GM23338 (cell line): ENCODE measurements at regions not wholly inside any gene's neighbourhood (a gene's known extent, or its start where the extent isn't known, plus 50 kb on each side); places are given as distances from the start of the nearest gene placed in this dataset.

Source experiments
- ATAC-seq: fragments of 200-7000 bp; cut with Tn5 transposase; 3 replicates; pipeline ENCODE4 v1.9.1; 2020
- DNase-seq: peaks from one replicate; pipeline ENCODE4 v3.0.0-alpha.2; 2015; ENCODE audit warnings: low spot score
- H2AFZ ChIP-seq: fragments of 200-600 bp; sonication (generic); 2 replicates; pipeline ENCODE4 v1.8.0; 2016; ENCODE audit warnings: antibody characterized with exemption, mild to moderate bottlenecking, moderate library complexity
- H3F3A ChIP-seq: fragments of 200-600 bp; sonication (generic); replicated peaks from 2 replicates; pipeline ENCODE4 v1.8.0; 2017; ENCODE audit warnings: antibody characterized with exemption, mixed run types, low read depth
- H3K27ac ChIP-seq: fragments of 200-600 bp; sonication (generic); 2 replicates; pipeline ENCODE4 v1.6.1; 2016; ENCODE audit warnings: low read depth
- H3K27me3 ChIP-seq: fragments of 200-600 bp; sonication (generic); 2 replicates; pipeline ENCODE4 v1.8.0; 2016; ENCODE audit warnings: mild to moderate bottlenecking, mixed run types, moderate library complexity; ENCODE audit not compliant: insufficient read depth
- H3K36me3 ChIP-seq: fragments of 200-600 bp; sonication (generic); 2 replicates; pipeline ENCODE4 v1.8.0; 2016; ENCODE audit warnings: mild to moderate bottlenecking; ENCODE audit not compliant: insufficient read depth
- H3K4me1 ChIP-seq: fragments of 200-600 bp; sonication (generic); 2 replicates; pipeline ENCODE4 v1.8.0; 2016; ENCODE audit warnings: mild to moderate bottlenecking, moderate library complexity; ENCODE audit not compliant: insufficient read depth
- H3K4me2 ChIP-seq: fragments of 200-600 bp; sonication (generic); 2 replicates; pipeline ENCODE4 v1.7.1; 2017; ENCODE audit warnings: mixed run types
- H3K4me3 ChIP-seq: fragments of 200-600 bp; sonication (generic); 2 replicates; pipeline ENCODE4 v1.6.1; 2016; ENCODE audit warnings: mixed run types
- H3K79me2 ChIP-seq: fragments of 200-600 bp; sonication (generic); replicated peaks from 2 replicates; pipeline ENCODE4 v1.8.0; 2017; ENCODE audit warnings: mild to moderate bottlenecking; ENCODE audit not compliant: insufficient read depth
- H3K9me2 ChIP-seq: fragments of 200-600 bp; sonication (generic); 2 replicates; pipeline ENCODE4 v1.8.0; 2017; ENCODE audit not compliant: insufficient read depth
- H4K20me1 ChIP-seq: fragments of 200-600 bp; sonication (generic); replicated peaks from 2 replicates; pipeline ENCODE4 v1.8.0; 2017; ENCODE audit warnings: mild to moderate bottlenecking; ENCODE audit not compliant: insufficient read depth
- H3K27ac Mint-ChIP-seq: 2 replicates; pipeline ENCODE4 v1.8.0; 2020; ENCODE audit warnings: inconsistent platforms, mild to moderate bottlenecking, moderate library complexity, mixed read lengths
- H3K27me3 Mint-ChIP-seq: 3 replicates; pipeline ENCODE4 v1.8.0; 2022; ENCODE audit warnings: low read depth, mild to moderate bottlenecking, moderate library complexity, mixed read lengths, inconsistent platforms; ENCODE audit not compliant: insufficient read depth, poor library complexity
- H3K36me3 Mint-ChIP-seq: 3 replicates; pipeline ENCODE4 v1.8.0; 2021; ENCODE audit warnings: low read depth, mild to moderate bottlenecking, inconsistent platforms, moderate library complexity, mixed read lengths
- H3K4me1 Mint-ChIP-seq: 3 replicates; pipeline ENCODE4 v1.8.0; 2020; ENCODE audit warnings: mild to moderate bottlenecking, inconsistent platforms, mixed read lengths
- H3K4me3 Mint-ChIP-seq: 3 replicates; pipeline ENCODE4 v1.8.0; 2021; ENCODE audit warnings: moderate library complexity, mild to moderate bottlenecking, inconsistent platforms, mixed read lengths
- H3K9me3 Mint-ChIP-seq: 3 replicates; pipeline ENCODE4 v1.8.0; 2020; ENCODE audit warnings: moderate library complexity, mild to moderate bottlenecking, inconsistent platforms, mixed read lengths
- CREB1 ChIP-seq: fragments of 250-450 bp; sonication (Bioruptor Pico); IDR thresholded peaks from 2 replicates; pipeline ENCODE4 v1.5.0; 2020; ENCODE audit warnings: low read depth, mild to moderate bottlenecking, moderate library complexity
- CTCF ChIP-seq, 2 experiments: fragments of 200-600 bp in 1 of 2; sonication (generic) in 1 of 2; conservative IDR thresholded peaks; 2 replicates each; pipeline versions ENCODE4 v1.5.1 to v1.6.1; 2016 to 2017; ENCODE audit warnings: antibody characterized with exemption in 2 of 2, low read depth in 2 of 2, mild to moderate bottlenecking in 2 of 2, moderate library complexity in 1 of 2
- ETS1 ChIP-seq: IDR thresholded peaks from 2 replicates; pipeline ENCODE4 v1.6.1; 2016; ENCODE audit warnings: antibody characterized with exemption
- EZH2 ChIP-seq: fragments of 200-600 bp; sonication (generic); IDR thresholded peaks from one replicate; pipeline ENCODE4 v1.8.0; 2017; ENCODE audit warnings: antibody characterized with exemption, mild to moderate bottlenecking, low read depth; ENCODE audit not compliant: unreplicated experiment
- EZH2phosphoT487 ChIP-seq: fragments of 200-600 bp; sonication (generic); IDR thresholded peaks from one replicate; pipeline ENCODE4 v1.8.1; 2018; ENCODE audit warnings: antibody characterized with exemption; ENCODE audit not compliant: unreplicated experiment
- JUNB ChIP-seq: IDR thresholded peaks from one replicate; pipeline ENCODE4 v1.6.1; 2016; ENCODE audit warnings: antibody characterized with exemption; ENCODE audit not compliant: unreplicated experiment
- NANOG ChIP-seq: IDR thresholded peaks from 2 replicates; pipeline ENCODE4 v1.6.1; 2016; ENCODE audit warnings: antibody characterized with exemption, borderline replicate concordance
- POLR2AphosphoS5 ChIP-seq: IDR thresholded peaks from 2 replicates; pipeline ENCODE4 v1.6.1; 2016; ENCODE audit warnings: antibody characterized with exemption, low read depth
- REST ChIP-seq: IDR thresholded peaks from one replicate; pipeline ENCODE4 v1.6.1; 2018; ENCODE audit warnings: antibody characterized with exemption; ENCODE audit not compliant: unreplicated experiment
- STAT1 ChIP-seq: IDR thresholded peaks from one replicate; pipeline ENCODE4 v1.6.1; 2016; ENCODE audit warnings: antibody characterized with exemption; ENCODE audit not compliant: unreplicated experiment
- ZNF114 ChIP-seq: fragments of 250-450 bp; sonication (Bioruptor Pico); IDR thresholded peaks from 2 replicates; pipeline ENCODE4 v1.5.0; 2020; ENCODE audit warnings: mild to moderate bottlenecking, moderate library complexity
- ZNF462 ChIP-seq: fragments of 250-450 bp; sonication (Bioruptor Pico); IDR thresholded peaks from 2 replicates; pipeline ENCODE4 v1.5.0; 2020; ENCODE audit warnings: mild to moderate bottlenecking, moderate library complexity

GRCh38 chr13:99897076-99897440, 74.5 kb downstream of the ZIC5 start:
- Histone ChIP-seq H3K9me2 (no peaks in the 10 kb centered on the region), H2AFZ (no peak overlapping the region), H3K36me3 (no peaks in the 10 kb centered on the region), H3F3A (peaks cover 27% of the 10 kb centered on the region), H3K4me2 (no peak overlapping the region), H3K27ac (no peak overlapping the region), H3K4me1 (peaks cover 63% of the 10 kb centered on the region), H3K4me3 (no peak overlapping the region), H4K20me1 (no peaks in the 10 kb centered on the region), H3K27me3 (peaks cover 59% of the 10 kb centered on the region), H3K79me2 (no peaks in the 10 kb centered on the region)
- TF ChIP-seq ZNF462 (CRISPR knock-in tag) = no peak
- no peak for TF ChIP-seq NANOG
- no peak for TF ChIP-seq REST
- no peak for TF ChIP-seq STAT1
- TF ChIP-seq POLR2AphosphoS5 = no peak
- no peak for TF ChIP-seq CTCF (conservative IDR thresholded peaks at IDR 0.05; ENCODE audit: low read depth in 2 of 2)
- no peak for TF ChIP-seq ETS1
- no peak for TF ChIP-seq ZNF114 (CRISPR knock-in tag)
- TF ChIP-seq EZH2phosphoT487 = no peak
- no peak for TF ChIP-seq JUNB
- no peak for TF ChIP-seq EZH2
- no peak for TF ChIP-seq CREB1 (CRISPR knock-in tag)
- H3K4me3 Mint-ChIP-seq = no peak overlapping the region
- H3K27ac Mint-ChIP-seq = no peak overlapping the region
- H3K9me3 Mint-ChIP-seq = no peaks in the 10 kb centered on the region
- H3K27me3 Mint-ChIP-seq = peaks cover 38% of the 10 kb centered on the region
- H3K36me3 Mint-ChIP-seq = no peaks in the 10 kb centered on the region
- no peak for DNase-seq
- no peak for ATAC-seq
- peaks cover 58% of the 10 kb centered on the region for H3K4me1 Mint-ChIP-seq
